Ectodermal cell (in vitro differentiated cells): ENCODE measurements at regions not wholly inside any gene's neighbourhood (a gene's known extent, or its start where the extent isn't known, plus 50 kb on each side); places are given as distances from the start of the nearest gene placed in this dataset.

Experiments
- H3K27ac ChIP-seq: 2 replicates; pipeline ENCODE4 v1.7.0; 2013; ENCODE audit warnings: mild to moderate bottlenecking, low read depth, low read length; ENCODE audit not compliant: insufficient read depth, poor library complexity, severe bottlenecking
- H3K27me3 ChIP-seq: 2 replicates; pipeline ENCODE4 v1.7.0; 2013; ENCODE audit warnings: mild to moderate bottlenecking, low read length; ENCODE audit not compliant: insufficient read depth, control insufficient read depth, poor library complexity, severe bottlenecking
- H3K36me3 ChIP-seq: one replicate; pipeline ENCODE4 v1.7.0; 2013; ENCODE audit warnings: low read length; ENCODE audit not compliant: control insufficient read depth, insufficient read depth
- H3K4me1 ChIP-seq: one replicate; pipeline ENCODE4 v1.7.0; 2013; ENCODE audit warnings: low read length; ENCODE audit not compliant: control insufficient read depth, insufficient read depth
- H3K4me3 ChIP-seq: 2 replicates; pipeline ENCODE4 v1.7.0; 2013; ENCODE audit warnings: low read depth, low read length, control low read depth; ENCODE audit not compliant: insufficient read depth
- H3K9me3 ChIP-seq: 2 replicates; pipeline ENCODE4 v1.7.0; 2013; ENCODE audit warnings: mild to moderate bottlenecking, low read length, moderate library complexity; ENCODE audit not compliant: control insufficient read depth
- WGBS, 2 experiments: methylation state at CpG; one replicate each; pipeline ENCODE4 v1.1.7; 2013; ENCODE audit warnings: missing lambda C conversion rate in 2 of 2; 5-methylcytosine and 5-hydroxymethylcytosine counted together

- no peak overlapping the region for H3K4me3 ChIP-seq
- no peak overlapping the region for H3K27ac ChIP-seq
- H3K4me1 ChIP-seq = no peaks in the 10 kb centered on the region
- H3K27me3 ChIP-seq = no peaks in the 10 kb centered on the region
- WGBS, 2 experiments = 97 to 99% methylated on average over 10 to 11 of the region's 11 CpGs
- no peaks in the 10 kb centered on the region for H3K9me3 ChIP-seq
- H3K36me3 ChIP-seq = no peaks in the 10 kb centered on the region
Measured at GRCh38 chr21:19899645-19900044, 1098.6 kb upstream of the NCAM2 start.

GRCh38 chr21:19900149-19900548, 1098.1 kb upstream of the NCAM2 start:
- Histone ChIP-seq H3K4me1 (no peaks in the 10 kb centered on the region), H3K27me3 (no peaks in the 10 kb centered on the region), H3K36me3 (no peaks in the 10 kb centered on the region), H3K27ac (no peak overlapping the region), H3K4me3 (no peak overlapping the region), H3K9me3 (no peaks in the 10 kb centered on the region)
- WGBS, 2 experiments = 93 to 95% methylated on average over 10 of the region's 10 CpGs

- no peaks in the 10 kb centered on the region for H3K4me1 ChIP-seq
- 78 to 80% methylated on average over 1 of the region's 1 CpG for WGBS, 2 experiments
- no peaks in the 10 kb centered on the region for H3K9me3 ChIP-seq
- no peak overlapping the region for H3K4me3 ChIP-seq
- H3K36me3 ChIP-seq = no peaks in the 10 kb centered on the region
- H3K27me3 ChIP-seq = no peaks in the 10 kb centered on the region
- H3K27ac ChIP-seq = no peak overlapping the region
Measured at GRCh38 chr21:19908390-19908789, 1089.8 kb upstream of the NCAM2 start.

DNA sequence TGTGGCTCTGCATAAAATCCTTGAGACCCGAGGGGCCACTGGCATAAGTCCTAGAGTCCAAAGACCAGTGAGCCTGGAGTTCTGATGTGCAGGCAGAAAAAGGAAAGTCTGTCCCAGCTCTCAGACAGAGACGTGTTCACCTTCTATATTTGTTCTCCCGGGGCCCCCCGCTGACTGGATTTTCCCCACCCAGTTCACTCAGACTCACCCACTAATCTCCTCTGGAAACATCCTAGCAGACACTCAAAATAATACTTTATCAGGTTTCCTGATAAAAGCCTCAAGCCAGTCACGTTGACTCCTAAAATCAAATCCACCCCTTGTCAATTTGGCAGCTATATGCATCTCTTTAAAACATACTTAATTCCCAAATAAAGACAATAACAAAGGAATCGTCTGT, 1084.2 kb upstream of the NCAM2 start:
- Histone ChIP-seq H3K4me3 (no peak overlapping the region), H3K36me3 (no peaks in the 10 kb centered on the region), H3K27me3 (no peaks in the 10 kb centered on the region), H3K27ac (no peak overlapping the region), H3K9me3 (no peaks in the 10 kb centered on the region), H3K4me1 (no peaks in the 10 kb centered on the region)
- WGBS, 2 experiments = 88 to 91% methylated on average over 6 of the region's 6 CpGs

GRCh38 chr21:19921211-19921610, 1077.0 kb upstream of the NCAM2 start:
- H3K9me3 ChIP-seq = no peaks in the 10 kb centered on the region
- H3K4me1 ChIP-seq = no peaks in the 10 kb centered on the region
- no peak overlapping the region for H3K27ac ChIP-seq
- no peaks in the 10 kb centered on the region for H3K36me3 ChIP-seq
- no peaks in the 10 kb centered on the region for H3K27me3 ChIP-seq
- H3K4me3 ChIP-seq = no peak overlapping the region

DNA sequence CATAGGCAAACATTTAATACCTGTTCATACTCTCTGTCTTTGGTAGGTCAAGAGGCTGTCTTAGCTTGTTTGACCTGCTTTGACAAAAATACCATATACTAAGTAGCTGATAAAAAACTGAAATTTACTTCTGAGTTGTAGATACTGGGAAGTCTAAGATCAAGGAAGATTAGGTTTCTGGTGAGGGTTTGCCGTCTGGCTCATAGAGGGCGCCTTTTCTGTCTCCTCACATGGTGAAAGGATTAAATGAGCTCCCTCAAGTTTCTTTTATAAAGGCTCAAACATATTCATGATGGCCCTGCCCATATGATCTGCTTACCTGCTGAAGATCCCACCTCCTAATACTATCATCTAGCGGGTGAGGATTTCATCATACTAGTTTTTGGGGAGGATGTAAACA, 1076.1 kb upstream of the NCAM2 start:
- no peaks in the 10 kb centered on the region for H3K9me3 ChIP-seq
- no peaks in the 10 kb centered on the region for H3K36me3 ChIP-seq
- H3K4me1 ChIP-seq = no peaks in the 10 kb centered on the region
- WGBS, 2 experiments = 86 to 87% methylated on average over 3 of the region's 3 CpGs
- no peak overlapping the region for H3K27ac ChIP-seq
- no peak overlapping the region for H3K4me3 ChIP-seq
- no peaks in the 10 kb centered on the region for H3K27me3 ChIP-seq

GRCh38 chr21:19935467-19935866, 1062.7 kb upstream of the NCAM2 start:
- H3K4me1 ChIP-seq = no peaks in the 10 kb centered on the region
- H3K27ac ChIP-seq = no peak overlapping the region
- H3K9me3 ChIP-seq = no peaks in the 10 kb centered on the region
- H3K4me3 ChIP-seq = no peak overlapping the region
- no peaks in the 10 kb centered on the region for H3K36me3 ChIP-seq
- no peaks in the 10 kb centered on the region for H3K27me3 ChIP-seq
- WGBS, 2 experiments = 90 to 97% methylated on average over 6 of the region's 6 CpGs

- WGBS, 2 experiments = 88 to 97% methylated on average over 4 of the region's 4 CpGs
- H3K9me3 ChIP-seq = no peaks in the 10 kb centered on the region
- H3K4me3 ChIP-seq = no peak overlapping the region
- H3K36me3 ChIP-seq = no peaks in the 10 kb centered on the region
- H3K27me3 ChIP-seq = no peaks in the 10 kb centered on the region
- H3K4me1 ChIP-seq = no peaks in the 10 kb centered on the region
- H3K27ac ChIP-seq = no peak overlapping the region
Measured at GRCh38 chr21:19937619-19938018, 1060.6 kb upstream of the NCAM2 start.

DNA sequence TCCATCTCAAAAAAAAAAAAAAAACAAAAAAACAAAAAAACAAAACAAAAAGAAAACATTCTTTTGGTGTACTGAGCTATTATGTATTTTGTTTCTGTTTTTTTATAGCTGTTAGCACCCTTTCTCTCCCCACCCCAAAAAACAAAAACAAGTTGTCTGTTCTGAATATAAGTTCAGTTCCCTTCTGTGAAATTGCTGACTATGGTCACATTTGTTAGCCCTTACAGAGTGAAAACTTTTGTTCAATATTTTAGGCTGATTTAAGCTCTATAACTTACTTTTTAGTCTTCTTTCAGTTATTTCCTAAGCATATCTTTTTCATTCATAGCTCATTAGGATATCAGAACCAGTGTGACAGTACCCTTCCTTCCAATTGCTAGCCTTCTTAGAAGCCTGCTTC, 1056.6 kb upstream of the NCAM2 start:
- no peaks in the 10 kb centered on the region for H3K4me1 ChIP-seq
- H3K27ac ChIP-seq = no peak overlapping the region
- no peaks in the 10 kb centered on the region for H3K27me3 ChIP-seq

DNA sequence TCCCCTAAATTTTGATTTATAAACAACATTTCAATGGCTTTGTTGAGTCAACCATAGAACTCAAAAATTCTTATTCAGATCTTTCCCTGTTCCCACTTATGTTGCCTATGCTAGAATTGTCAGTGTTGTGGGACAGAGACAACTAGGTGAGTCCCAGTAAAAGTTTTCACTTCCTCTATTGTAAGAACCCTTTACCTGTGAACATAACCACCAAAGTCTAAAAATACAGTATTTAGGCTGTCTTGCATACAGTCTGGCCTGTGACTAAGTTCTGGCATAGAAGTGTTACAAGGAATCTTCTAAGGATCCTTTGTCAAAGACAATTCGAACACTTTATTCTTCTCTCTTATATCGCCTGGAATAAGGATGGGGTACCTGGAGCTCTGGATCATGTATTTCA, 1047.9 kb upstream of the NCAM2 start:
- Histone ChIP-seq H3K36me3 (no peaks in the 10 kb centered on the region), H3K27me3 (no peaks in the 10 kb centered on the region), H3K27ac (no peak overlapping the region), H3K4me1 (no peaks in the 10 kb centered on the region), H3K9me3 (no peaks in the 10 kb centered on the region), H3K4me3 (no peak overlapping the region)
- 97 to 100% methylated on average over 2 of the region's 2 CpGs for WGBS, 2 experiments

More for the DNA sequence above, 1056.6 kb upstream of the NCAM2 start:
- Histone ChIP-seq H3K4me3 (no peak overlapping the region), H3K9me3 (no peaks in the 10 kb centered on the region), H3K36me3 (no peaks in the 10 kb centered on the region)

- Histone ChIP-seq H3K27ac (no peak overlapping the region), H3K4me1 (no peaks in the 10 kb centered on the region)
Measured at GRCh38 chr21:19969156-19969555, 1029.1 kb upstream of the NCAM2 start.

More at GRCh38 chr21:19969156-19969555, 1029.1 kb upstream of the NCAM2 start:
- Histone ChIP-seq H3K36me3 (no peaks in the 10 kb centered on the region), H3K9me3 (no peaks in the 10 kb centered on the region), H3K4me3 (no peak overlapping the region), H3K27me3 (no peaks in the 10 kb centered on the region)
